ENCODE measurements at regions not wholly inside any gene's neighbourhood (a gene's known extent, or its start where the extent isn't known, plus 50 kb on each side); places are given as distances from the start of the nearest gene placed in this dataset.
"Not testable (repeated sequence)": the region's sequence is repeated elsewhere in the genome, so short reads cannot be mapped to it uniquely, and the experiment has no call there.

- not testable (repeated sequence) for DNase-seq
These were observed 1196.7 kb downstream of the TMEM121 start for GRCh38 chr14:106722813-106723687.

GRCh38 chr14:106727962-106728361 is 1201.6 kb downstream of the TMEM121 start:
- not testable (repeated sequence) for DNase-seq

- DNase-seq: no peak
These were observed 1202.2 kb downstream of the TMEM121 start for GRCh38 chr14:106728611-106729010.

- no peak for DNase-seq
These were observed 1203.2 kb downstream of the TMEM121 start for GRCh38 chr14:106729551-106729950.

GRCh38 chr14:106733771-106734170 is 1207.4 kb downstream of the TMEM121 start:
- DNase-seq: no peak

- DNase-seq: no peak
These were observed 1210.6 kb downstream of the TMEM121 start for GRCh38 chr14:106737021-106737420.

- DNase-seq: no peak
These were observed 1211.7 kb downstream of the TMEM121 start for GRCh38 chr14:106738075-106738474.

- not testable (repeated sequence) for DNase-seq
These were observed 1212.3 kb downstream of the TMEM121 start for GRCh38 chr14:106738598-106739258.

GRCh38 chr14:106741086-106741827 is 1214.9 kb downstream of the TMEM121 start:
- DNase-seq: not testable (repeated sequence)

- DNase-seq: not testable (repeated sequence)
These were observed 1218.8 kb downstream of the TMEM121 start for GRCh38 chr14:106745016-106745767.

- not testable (repeated sequence) for DNase-seq
These were observed 1223.7 kb downstream of the TMEM121 start for GRCh38 chr14:106750089-106750488.

- not testable (repeated sequence) for DNase-seq
These were observed 1227.4 kb downstream of the TMEM121 start for GRCh38 chr14:106753751-106754150.

GRCh38 chr14:106757444-106757843 is 1231.1 kb downstream of the TMEM121 start:
- not testable (repeated sequence) for DNase-seq

GRCh38 chr14:106761886-106762816 is 1235.8 kb downstream of the TMEM121 start:
- DNase-seq: not testable (repeated sequence)

GRCh38 chr14:106764968-106765369 is 1238.6 kb downstream of the TMEM121 start:
- not testable (repeated sequence) for DNase-seq

GRCh38 chr14:106766145-106766544 is 1239.8 kb downstream of the TMEM121 start:
- DNase-seq: no peak

- not testable (repeated sequence) for DNase-seq
These were observed 1240.3 kb downstream of the TMEM121 start for GRCh38 chr14:106766551-106767277.

- not testable (repeated sequence) for DNase-seq
These were observed 1241.8 kb downstream of the TMEM121 start for GRCh38 chr14:106768230-106768629.

- not testable (repeated sequence) for DNase-seq
These were observed 1242.8 kb downstream of the TMEM121 start for GRCh38 chr14:106768972-106769700.
